Pancreas (tissue), 10 donors: ENCODE measurements at regions not wholly inside any gene's neighbourhood (a gene's known extent, or its start where the extent isn't known, plus 50 kb on each side); places are given as distances from the start of the nearest gene placed in this dataset.

ENCODE experiments used
- ATAC-seq, 4 donors: fragments of 200-7000 bp; cut with Tn5 transposase; one replicate each; pipeline versions ENCODE4 v1.8.0 to v1.9.1; 2020; ENCODE audit warnings: mild to moderate bottlenecking in 4 of 4, moderate library complexity in 4 of 4
- DNase-seq, 6 donors: peaks; one replicate each; pipeline ENCODE4 v3.0.0-alpha.2; 2020
- FAIRE-seq: peaks from 2 replicates; lab custom pipeline; 2012; peaks lifted over from hg19 to GRCh38; lab: Jason Lieb, UNC
- H3K27ac ChIP-seq, 4 donors: fragments of 200-600 bp; sonication (generic); 1 replicate in 3 of 4; 2 replicates in 1 of 4; pipeline versions ENCODE4 v1.5.0 to v1.8.0; 2020
- H3K27me3 ChIP-seq, 4 donors: fragments of 200-600 bp; one replicate each; pipeline ENCODE4 v1.8.0; 2021
- H3K36me3 ChIP-seq, 3 donors: fragments of 200-600 bp; sonication (generic) in 1 of 3; one replicate each; pipeline versions ENCODE4 v1.5.0 to v1.8.0; 2020 to 2021
- H3K4me1 ChIP-seq, 3 donors: fragments of 200-600 bp; one replicate each; pipeline ENCODE4 v1.8.0; 2021
- H3K4me3 ChIP-seq, 4 donors: fragments of 200-600 bp; sonication (generic) in 2 of 4; one replicate each; pipeline versions ENCODE4 v1.5.0 to v1.8.0; 2020 to 2021
- H3K9me3 ChIP-seq, 4 donors: fragments of 200-600 bp; one replicate each; pipeline ENCODE4 v1.8.0; 2021
- WGBS, 2 donors: extraction: QIAGEN DNeasy Blood & Tissue Kit; methylation state at CpG; one replicate each; pipeline ENCODE4 v1.1.7; 2013; 5-methylcytosine and 5-hydroxymethylcytosine counted together
- intact Hi-C, 3 donors: fragments of 100-400 bp; cut with DNase I; formaldehyde crosslinking; loops; one replicate each; pipeline versions ENCODE4 v1.11.1 to v1.14.2; 2022
- TF ChIP-seq, protein P1 (sequence below), 4 donors: fragments of 200-600 bp; sonication (generic) in 3 of 4; IDR thresholded peaks; one replicate each; pipeline versions ENCODE4 v1.5.0 to v1.8.0; 2021; ENCODE audit warnings: antibody characterized with exemption in 4 of 4
- donor health status: healthy with polysubstance abuse.
- donor health status: DM: no; HTN: no; CAD: no; lungs with moderate emphysema.
- donor health status: DM: no; HTN: no; CAD: no.
- donor health status: control.
- donor health status: control.
- donor health status: Bipolar disorder and iron deficiency.
- donor health status: DM: yes; HTN: yes; CAD: no.
- donor health status: DM: no; HTN: no; CAD: no.
- donor health status: DM: no; HTN: no; CAD: no.
- donor health status: DM: yes; HTN: yes; CAD: no.

DNA sequence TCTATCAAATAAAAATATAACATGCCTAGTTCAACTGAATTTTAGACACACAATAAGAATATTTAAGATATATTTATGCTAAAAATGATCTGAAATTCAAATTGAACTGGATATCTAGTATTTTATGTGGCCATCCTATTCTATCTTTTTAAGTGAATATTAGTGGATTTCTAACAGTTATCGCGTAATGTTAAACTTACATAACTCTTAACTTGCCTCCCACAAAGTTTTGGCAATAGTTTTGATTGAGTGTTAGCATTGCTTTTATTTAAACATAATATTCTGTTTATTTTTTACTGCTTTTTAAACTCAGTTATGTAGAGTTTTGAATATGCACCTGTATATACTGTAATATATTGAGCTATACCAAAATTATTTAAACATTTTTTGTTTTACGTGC is 1279.5 kb downstream of the OTOL1 start:
- FAIRE-seq (peak; percentile 41), ATAC-seq (no peak), DNase-seq (no peak)
- intact Hi-C loops = no loop called here
- no peaks in the 10 kb centered on the region for H3K9me3 ChIP-seq
- H3K27ac ChIP-seq = no peak overlapping the region
- H3K27me3 ChIP-seq = no peaks in the 10 kb centered on the region
- no peaks in the 10 kb centered on the region for H3K4me1 ChIP-seq
- WGBS, 2 donors = 23 to 59% methylated on average over 3 of the region's 3 CpGs
- H3K36me3 ChIP-seq = no peaks in the 10 kb centered on the region
- no peak overlapping the region for H3K4me3 ChIP-seq
- TF ChIP-seq, protein P1, sequence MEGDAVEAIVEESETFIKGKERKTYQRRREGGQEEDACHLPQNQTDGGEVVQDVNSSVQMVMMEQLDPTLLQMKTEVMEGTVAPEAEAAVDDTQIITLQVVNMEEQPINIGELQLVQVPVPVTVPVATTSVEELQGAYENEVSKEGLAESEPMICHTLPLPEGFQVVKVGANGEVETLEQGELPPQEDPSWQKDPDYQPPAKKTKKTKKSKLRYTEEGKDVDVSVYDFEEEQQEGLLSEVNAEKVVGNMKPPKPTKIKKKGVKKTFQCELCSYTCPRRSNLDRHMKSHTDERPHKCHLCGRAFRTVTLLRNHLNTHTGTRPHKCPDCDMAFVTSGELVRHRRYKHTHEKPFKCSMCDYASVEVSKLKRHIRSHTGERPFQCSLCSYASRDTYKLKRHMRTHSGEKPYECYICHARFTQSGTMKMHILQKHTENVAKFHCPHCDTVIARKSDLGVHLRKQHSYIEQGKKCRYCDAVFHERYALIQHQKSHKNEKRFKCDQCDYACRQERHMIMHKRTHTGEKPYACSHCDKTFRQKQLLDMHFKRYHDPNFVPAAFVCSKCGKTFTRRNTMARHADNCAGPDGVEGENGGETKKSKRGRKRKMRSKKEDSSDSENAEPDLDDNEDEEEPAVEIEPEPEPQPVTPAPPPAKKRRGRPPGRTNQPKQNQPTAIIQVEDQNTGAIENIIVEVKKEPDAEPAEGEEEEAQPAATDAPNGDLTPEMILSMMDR (IDR thresholded peaks at IDR 0.05) = no peak

DNA sequence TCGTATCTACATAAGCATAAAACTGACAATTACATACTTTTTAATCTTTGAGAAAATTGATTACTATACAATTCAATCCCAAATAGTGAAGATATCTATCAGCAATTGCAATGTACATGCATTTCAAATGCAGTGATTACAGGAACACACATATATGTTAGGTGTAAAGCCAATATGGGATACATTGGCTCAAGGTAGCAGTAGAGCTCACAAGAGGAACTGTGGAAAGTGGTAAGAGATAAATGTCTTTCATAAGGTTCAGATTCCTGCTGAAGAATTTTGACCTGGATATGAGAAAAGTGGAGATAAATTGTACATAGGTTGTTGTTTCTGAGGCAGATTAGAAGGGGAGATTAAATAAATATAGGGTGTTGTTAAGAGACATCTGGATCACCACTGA is 1280.5 kb downstream of the OTOL1 start:
- H3K4me1 ChIP-seq = no peaks in the 10 kb centered on the region
- H3K9me3 ChIP-seq = no peaks in the 10 kb centered on the region
- no peak for FAIRE-seq
- ATAC-seq = no peak
- DNase-seq = no peak
- no peak overlapping the region for H3K27ac ChIP-seq
- H3K27me3 ChIP-seq = no peaks in the 10 kb centered on the region
- intact Hi-C loops = no loop called here
- WGBS, 2 donors = 52 to 58% methylated on average over 1 of the region's 1 CpG
- TF ChIP-seq, protein P1 (IDR thresholded peaks at IDR 0.05) = peak in 1 of 4 donors; percentile 6
- no peaks in the 10 kb centered on the region for H3K36me3 ChIP-seq
- H3K4me3 ChIP-seq = no peak overlapping the region

DNA sequence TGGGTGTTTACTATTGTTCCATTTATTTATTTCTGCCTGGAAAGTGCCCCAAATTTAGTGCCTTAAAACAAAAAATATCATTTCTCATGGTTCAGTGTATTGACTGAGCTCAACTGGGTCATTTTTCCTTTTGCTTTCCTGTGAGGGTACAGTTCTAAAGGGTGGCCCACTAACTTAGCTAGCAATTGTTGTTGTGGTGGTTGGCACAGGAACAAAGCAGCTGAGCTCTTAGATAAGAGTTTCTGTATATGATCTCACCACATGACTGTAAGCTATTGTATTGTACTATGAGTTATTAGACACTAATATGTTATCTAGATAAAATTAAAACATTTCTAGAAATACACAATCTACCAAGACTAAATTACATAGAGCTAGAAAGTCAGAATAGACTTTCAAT is 1283.7 kb downstream of the OTOL1 start:
- intact Hi-C loops = no loop called here
- FAIRE-seq (no peak), ATAC-seq (no peak), DNase-seq (no peak)
- no peaks in the 10 kb centered on the region for H3K4me1 ChIP-seq
- H3K27ac ChIP-seq = no peak overlapping the region
- TF ChIP-seq, protein P1 (IDR thresholded peaks at IDR 0.05) = no peak
- H3K27me3 ChIP-seq = no peaks in the 10 kb centered on the region
- no peaks in the 10 kb centered on the region for H3K9me3 ChIP-seq
- H3K4me3 ChIP-seq = no peak overlapping the region
- H3K36me3 ChIP-seq = no peaks in the 10 kb centered on the region

DNA sequence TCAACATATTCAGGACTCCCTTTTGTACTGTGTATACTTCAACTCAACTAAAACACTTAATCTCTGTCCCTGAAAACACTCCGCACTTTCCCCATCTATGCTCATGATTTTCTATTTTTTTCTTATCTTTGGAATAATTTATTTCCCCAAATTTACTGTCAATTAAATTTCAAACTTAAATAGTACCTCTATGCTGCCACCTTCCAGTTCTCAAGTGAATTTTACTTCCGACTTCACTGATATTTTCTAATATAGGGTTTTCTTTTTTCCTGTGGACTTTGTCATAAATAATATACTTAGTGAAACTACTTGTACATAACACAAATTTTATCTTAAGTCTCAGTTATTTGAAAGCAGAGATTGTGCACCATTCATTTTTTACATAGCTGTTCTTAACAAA is 1303.3 kb downstream of the OTOL1 start:
- intact Hi-C loops = no loop called here
- H3K27me3 ChIP-seq = no peaks in the 10 kb centered on the region
- TF ChIP-seq, protein P1 (IDR thresholded peaks at IDR 0.05) = no peak
- H3K27ac ChIP-seq = no peak overlapping the region
- no peaks in the 10 kb centered on the region for H3K4me1 ChIP-seq
- H3K4me3 ChIP-seq = no peak overlapping the region
- DNase-seq (no peak), ATAC-seq (no peak), FAIRE-seq (no peak)
- WGBS, 2 donors = 87% methylated on average over 2 of the region's 2 CpGs; no CpG with 5 or more reads in 1 of the 2 donors
- H3K9me3 ChIP-seq = no peaks in the 10 kb centered on the region
- no peaks in the 10 kb centered on the region for H3K36me3 ChIP-seq

DNA sequence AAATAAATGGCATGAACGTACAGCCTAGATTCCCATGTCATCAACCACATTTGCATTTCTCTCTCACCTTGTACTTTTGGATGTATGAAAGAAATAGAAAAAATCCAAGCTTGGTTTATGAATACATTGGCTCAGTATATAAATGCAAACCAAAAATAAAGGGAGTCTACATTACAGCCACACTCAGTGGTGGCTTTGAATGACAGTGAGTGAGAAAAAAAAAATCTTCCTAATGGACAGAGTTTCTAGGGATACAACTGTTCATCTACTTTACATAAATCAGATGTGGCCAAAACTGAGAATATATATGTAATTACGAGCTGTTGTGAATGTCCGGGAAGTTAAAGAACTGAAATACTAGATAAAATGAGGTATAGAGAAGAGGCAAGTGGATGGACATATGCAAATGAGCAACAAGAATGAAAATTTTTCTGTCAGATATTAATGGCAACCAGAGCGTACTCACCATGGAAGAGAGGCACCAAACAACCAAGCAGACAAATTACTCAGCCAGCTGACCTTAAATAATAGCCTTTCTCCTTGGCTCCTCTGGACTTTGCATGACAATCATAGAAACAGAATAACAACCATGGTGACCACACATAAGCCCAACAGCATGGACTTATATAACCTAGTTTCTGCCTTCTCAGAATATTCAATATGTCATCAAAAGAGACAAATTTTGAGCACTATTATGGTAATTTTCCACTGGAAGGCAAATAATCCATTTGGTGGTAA is 1305.8 kb downstream of the OTOL1 start:
- H3K27ac ChIP-seq = no peak overlapping the region
- H3K27me3 ChIP-seq = no peaks in the 10 kb centered on the region
- no peak overlapping the region for H3K4me3 ChIP-seq
- H3K9me3 ChIP-seq = no peaks in the 10 kb centered on the region
- FAIRE-seq (no peak), ATAC-seq (no peak), DNase-seq (no peak)
- TF ChIP-seq, protein P1 (IDR thresholded peaks at IDR 0.05) = no peak
- no peaks in the 10 kb centered on the region for H3K36me3 ChIP-seq
- intact Hi-C loops = no loop called here
- no peaks in the 10 kb centered on the region for H3K4me1 ChIP-seq
- WGBS, 2 donors = 73% methylated on average over 4 of the region's 4 CpGs; no CpG with 5 or more reads in 1 of the 2 donors
